ENCODE measurements at regions not wholly inside any gene's neighbourhood (a gene's known extent, or its start where the extent isn't known, plus 50 kb on each side); places are given as distances from the start of the nearest gene placed in this dataset.
"Not testable (repeated sequence)": the region's sequence is repeated elsewhere in the genome, so short reads cannot be mapped to it uniquely, and the experiment has no call there.

DNA sequence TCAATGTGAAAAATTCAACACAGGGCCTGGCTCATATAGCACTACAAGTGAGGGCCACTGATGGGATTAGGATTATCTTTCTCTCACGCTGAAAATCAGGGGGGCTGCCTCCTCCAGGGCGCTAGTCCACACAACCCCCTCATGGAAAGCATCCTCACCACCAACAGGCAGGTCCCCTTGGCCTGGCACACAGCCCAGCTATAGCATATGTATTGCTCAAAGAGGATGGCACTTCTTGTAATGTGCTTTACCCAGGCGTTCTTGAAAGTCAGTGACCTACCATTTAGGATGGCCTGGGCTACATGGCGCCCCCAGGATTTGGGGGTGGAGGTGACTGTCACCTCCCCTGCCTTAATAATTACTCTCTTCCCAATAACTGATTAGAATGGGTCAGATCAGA is 71.0 kb upstream of the LSM6 start (continued):
- TF ChIP-seq HMGXB4 (CRISPR knock-in tag; IDR thresholded peaks at IDR 0.05) (no peak), HMGA2 (CRISPR knock-in tag; IDR thresholded peaks at IDR 0.05) (no peak), ZNF219 (CRISPR knock-in tag; IDR thresholded peaks at IDR 0.05; ENCODE audit: borderline replicate concordance) (no peak), CBFB (CRISPR knock-in tag; IDR thresholded peaks at IDR 0.05; ENCODE audit: low read depth) (no peak), E2F1 (CRISPR knock-in tag; IDR thresholded peaks at IDR 0.05) (no peak)
- TF ChIP-seq, protein P1, sequence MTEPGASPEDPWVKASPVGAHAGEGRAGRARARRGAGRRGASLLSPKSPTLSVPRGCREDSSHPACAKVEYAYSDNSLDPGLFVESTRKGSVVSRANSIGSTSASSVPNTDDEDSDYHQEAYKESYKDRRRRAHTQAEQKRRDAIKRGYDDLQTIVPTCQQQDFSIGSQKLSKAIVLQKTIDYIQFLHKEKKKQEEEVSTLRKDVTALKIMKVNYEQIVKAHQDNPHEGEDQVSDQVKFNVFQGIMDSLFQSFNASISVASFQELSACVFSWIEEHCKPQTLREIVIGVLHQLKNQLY (CRISPR knock-in tag; IDR thresholded peaks at IDR 0.05): no peak

DNA sequence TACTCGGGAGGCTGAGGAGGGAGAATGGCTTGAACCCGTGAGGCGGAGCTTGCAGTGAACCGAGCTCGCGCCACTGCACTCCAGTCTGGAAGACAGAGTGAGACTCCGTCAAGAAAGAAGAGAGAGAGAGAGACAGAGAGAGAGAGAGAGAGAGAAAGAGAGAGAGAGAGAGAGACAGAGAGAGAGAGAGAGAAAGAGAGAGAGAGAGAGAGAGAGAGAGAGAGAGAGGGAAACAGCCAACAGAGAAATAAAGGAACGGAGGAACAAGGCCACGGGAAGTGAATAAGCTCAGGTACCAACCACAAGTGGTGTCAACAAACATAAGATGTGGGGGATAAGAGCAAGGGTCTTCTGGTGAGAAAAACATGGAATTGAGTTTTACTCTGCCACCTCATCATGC is 71.5 kb upstream of the LSM6 start:
- CTCF ChIA-PET: interaction anchor here (4.4 kb wide), 1 partner anchor 9 kb away, joined by 26 read pairs; no protein-coding TSS in a partner anchor
- H3K27me3 Mint-ChIP-seq (ENCODE audit: low read depth); H3K36me3 Mint-ChIP-seq; H3K4me3 Mint-ChIP-seq; ATAC-seq; POLR2A ChIA-PET; H3K4me1 Mint-ChIP-seq; H3K9me3 Mint-ChIP-seq; H3K27ac Mint-ChIP-seq; DNase-seq (ENCODE audit: low spot score): not testable (repeated sequence)

DNA sequence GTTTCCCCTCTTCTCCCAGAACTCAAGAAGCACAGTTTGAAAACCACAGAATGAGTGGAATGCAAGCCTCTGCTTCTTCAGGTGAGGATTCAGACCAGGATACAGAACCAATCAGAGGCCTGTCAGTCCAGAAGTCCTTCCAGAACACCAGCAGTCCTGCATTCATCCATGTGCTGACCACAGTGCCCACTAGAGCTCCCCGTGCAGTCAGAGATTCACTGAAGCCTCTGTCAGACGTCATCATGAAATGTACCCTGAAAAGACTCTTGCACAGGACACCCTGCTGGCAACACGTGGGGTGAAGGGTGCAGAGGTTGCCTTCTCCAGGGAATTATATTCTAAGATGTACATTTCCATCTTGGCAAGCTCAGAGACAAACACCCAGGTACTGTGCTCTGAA is 75.9 kb upstream of the LSM6 start:
- no peak for TF ChIP-seq RELA (CRISPR knock-in tag; IDR thresholded peaks at IDR 0.05; ENCODE audit: borderline replicate concordance)
- TF ChIP-seq NFATC4 (CRISPR knock-in tag; IDR thresholded peaks at IDR 0.05): no peak
- TF ChIP-seq NR1H2 (CRISPR knock-in tag; IDR thresholded peaks at IDR 0.05): no peak
- no peak for TF ChIP-seq ZNF219 (CRISPR knock-in tag; IDR thresholded peaks at IDR 0.05; ENCODE audit: borderline replicate concordance)
- TF ChIP-seq, protein P2, sequence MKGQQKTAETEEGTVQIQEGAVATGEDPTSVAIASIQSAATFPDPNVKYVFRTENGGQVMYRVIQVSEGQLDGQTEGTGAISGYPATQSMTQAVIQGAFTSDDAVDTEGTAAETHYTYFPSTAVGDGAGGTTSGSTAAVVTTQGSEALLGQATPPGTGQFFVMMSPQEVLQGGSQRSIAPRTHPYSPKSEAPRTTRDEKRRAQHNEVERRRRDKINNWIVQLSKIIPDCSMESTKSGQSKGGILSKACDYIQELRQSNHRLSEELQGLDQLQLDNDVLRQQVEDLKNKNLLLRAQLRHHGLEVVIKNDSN (CRISPR knock-in tag; IDR thresholded peaks at IDR 0.05): no peak
- no peak for TF ChIP-seq RORB (CRISPR knock-in tag; IDR thresholded peaks at IDR 0.05)
- no peak for TF ChIP-seq ZNF232 (CRISPR knock-in tag; IDR thresholded peaks at IDR 0.05)
- TF ChIP-seq ETV6 (CRISPR knock-in tag; IDR thresholded peaks at IDR 0.05): no peak
- TF ChIP-seq ZNF423 (CRISPR knock-in tag; IDR thresholded peaks at IDR 0.05): no peak
- no peak for TF ChIP-seq CBFB (CRISPR knock-in tag; IDR thresholded peaks at IDR 0.05; ENCODE audit: low read depth)
- no peak for TF ChIP-seq TCF7 (CRISPR knock-in tag; IDR thresholded peaks at IDR 0.05; ENCODE audit: low read depth)
- TF ChIP-seq ZSCAN18 (CRISPR knock-in tag; IDR thresholded peaks at IDR 0.05): no peak
- TF ChIP-seq ATF2 (CRISPR knock-in tag; IDR thresholded peaks at IDR 0.05; ENCODE audit: borderline replicate concordance, low read depth): no peak
- TF ChIP-seq ZMAT4 (CRISPR knock-in tag; IDR thresholded peaks at IDR 0.05): no peak
- TF ChIP-seq, protein P3, sequence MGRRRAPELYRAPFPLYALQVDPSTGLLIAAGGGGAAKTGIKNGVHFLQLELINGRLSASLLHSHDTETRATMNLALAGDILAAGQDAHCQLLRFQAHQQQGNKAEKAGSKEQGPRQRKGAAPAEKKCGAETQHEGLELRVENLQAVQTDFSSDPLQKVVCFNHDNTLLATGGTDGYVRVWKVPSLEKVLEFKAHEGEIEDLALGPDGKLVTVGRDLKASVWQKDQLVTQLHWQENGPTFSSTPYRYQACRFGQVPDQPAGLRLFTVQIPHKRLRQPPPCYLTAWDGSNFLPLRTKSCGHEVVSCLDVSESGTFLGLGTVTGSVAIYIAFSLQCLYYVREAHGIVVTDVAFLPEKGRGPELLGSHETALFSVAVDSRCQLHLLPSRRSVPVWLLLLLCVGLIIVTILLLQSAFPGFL (CRISPR knock-in tag; IDR thresholded peaks at IDR 0.05; ENCODE audit: borderline replicate concordance): no peak
- no peak for TF ChIP-seq EMX1 (CRISPR knock-in tag; IDR thresholded peaks at IDR 0.05)
- TF ChIP-seq ATF6 (CRISPR knock-in tag; IDR thresholded peaks at IDR 0.05): no peak
- no peak for TF ChIP-seq TP53 (CRISPR knock-in tag; IDR thresholded peaks at IDR 0.05)
- TF ChIP-seq NR3C1 (CRISPR knock-in tag; conservative IDR thresholded peaks at IDR 0.05; ENCODE audit: low read depth): no peak
- H3K4me3 Mint-ChIP-seq: no peak overlapping the region
- ChIA-PET CTCF (no interaction called here), POLR2A (no interaction called here)
- H3K27me3 Mint-ChIP-seq (ENCODE audit: low read depth): no peaks in the 10 kb centered on the region
- no peaks in the 10 kb centered on the region for H3K36me3 Mint-ChIP-seq
- ATAC-seq (no peak), DNase-seq (ENCODE audit: low spot score) (no peak)
- H3K27ac Mint-ChIP-seq: no peak overlapping the region
- H3K4me1 Mint-ChIP-seq: 0 out of 2 replicates have a peak, but pooled peaks cover 2% of the 10 kb centered on the region
- no peaks in the 10 kb centered on the region for H3K9me3 Mint-ChIP-seq

All from WTC11 (cell line).